Neural cell (in vitro differentiated cells): ENCODE measurements at regions not wholly inside any gene's neighbourhood (a gene's known extent, or its start where the extent isn't known, plus 50 kb on each side); places are given as distances from the start of the nearest gene placed in this dataset.

ENCODE experiments used
- H2AFZ ChIP-seq: fragments of 200-600, 300-800 bp; sonication (generic), shearing (Covaris generic); 2 replicates; pipeline ENCODE4 v1.6.0; 2014; ENCODE audit warnings: low read depth, mild to moderate bottlenecking, antibody characterized with exemption, low read length, moderate library complexity
- H3F3A ChIP-seq: fragments of 200-600 bp; shearing (Covaris generic); 2 replicates; pipeline ENCODE4 v1.6.1; 2016; ENCODE audit warnings: mild to moderate bottlenecking, moderate library complexity, mixed read lengths, antibody characterized with exemption, low read length; ENCODE audit not compliant: insufficient read depth, poor library complexity, severe bottlenecking
- H3K27ac ChIP-seq: fragments of 200-600, 300-800 bp; sonication (generic), shearing (Covaris generic); 2 replicates; pipeline ENCODE4 v1.5.1; 2014; ENCODE audit warnings: mild to moderate bottlenecking, low read length, moderate library complexity
- H3K27me3 ChIP-seq: fragments of 300-800, 200-600 bp; sonication (generic), shearing (Covaris generic); 2 replicates; pipeline ENCODE4 v1.6.0; 2014; ENCODE audit warnings: mild to moderate bottlenecking, low read depth, low read length, moderate library complexity; ENCODE audit not compliant: insufficient read depth
- H3K36me3 ChIP-seq: fragments of 300-800, 200-600 bp; sonication (generic), shearing (Covaris generic); 2 replicates; pipeline ENCODE4 v1.5.1; 2014; ENCODE audit warnings: mild to moderate bottlenecking, antibody characterized with exemption, low read length, moderate library complexity; ENCODE audit not compliant: insufficient read depth
- H3K4me2 ChIP-seq: fragments of 300-800, 200-600 bp; sonication (generic), shearing (Covaris generic); 2 replicates; pipeline ENCODE4 v1.6.0; 2014; ENCODE audit warnings: mild to moderate bottlenecking, low read length
- H3K4me3 ChIP-seq: fragments of 300-800, 200-600 bp; sonication (generic), shearing (Covaris generic); 2 replicates; pipeline ENCODE4 v1.5.1; 2014; ENCODE audit warnings: mild to moderate bottlenecking, low read length, moderate library complexity
- H3K79me2 ChIP-seq: fragments of 200-600 bp; shearing (Covaris generic); replicated peaks from 2 replicates; pipeline ENCODE4 v1.6.0; 2014; ENCODE audit warnings: mild to moderate bottlenecking, low read length, moderate library complexity; ENCODE audit not compliant: insufficient read depth
- H3K9ac ChIP-seq: fragments of 300-800, 200-600 bp; sonication (generic), shearing (Covaris generic); 2 replicates; pipeline ENCODE4 v1.6.1; 2016; ENCODE audit warnings: mild to moderate bottlenecking, low read length, mixed read lengths
- H3K9me2 ChIP-seq: fragments of 200-600 bp; shearing (Covaris generic); 2 replicates; pipeline ENCODE4 v1.6.1; 2016; ENCODE audit warnings: mild to moderate bottlenecking, low read length, mixed read lengths; ENCODE audit not compliant: insufficient read depth
- H3K9me3 ChIP-seq: fragments of 200-600, 300-800 bp; sonication (generic), shearing (Covaris generic); 2 replicates; pipeline ENCODE4 v1.6.1; 2016; ENCODE audit warnings: mild to moderate bottlenecking, mixed run types, low read length, moderate library complexity, mixed read lengths
- H4K20me1 ChIP-seq: fragments of 200-600 bp; shearing (Covaris generic); 2 replicates; pipeline ENCODE4 v1.6.1; 2016; ENCODE audit warnings: mild to moderate bottlenecking, mixed run types; ENCODE audit not compliant: insufficient read depth
- EP300 ChIP-seq: fragments of 450-650 bp; conservative IDR thresholded peaks from 2 replicates; pipeline ENCODE4 v1.6.1; 2014; ENCODE audit warnings: antibody characterized with exemption, mild to moderate bottlenecking, moderate library complexity; ENCODE audit not compliant: poor library complexity, severe bottlenecking
- EZH2 ChIP-seq: fragments of 200-600, 300-800 bp; shearing (Covaris generic), sonication (generic); IDR thresholded peaks from 2 replicates; pipeline ENCODE4 v1.6.1; 2014; ENCODE audit warnings: antibody characterized with exemption, low read length, borderline replicate concordance, mild to moderate bottlenecking; ENCODE audit not compliant: insufficient read depth, poor library complexity, severe bottlenecking
- MXI1 ChIP-seq: fragments of 450-650 bp; conservative IDR thresholded peaks from 2 replicates; pipeline ENCODE4 v1.6.1; 2014; ENCODE audit warnings: antibody characterized with exemption, mild to moderate bottlenecking; ENCODE audit not compliant: poor library complexity, severe bottlenecking
- POLR2AphosphoS5 ChIP-seq: IDR thresholded peaks from 2 replicates; pipeline ENCODE4 v1.6.1; 2012
- RAD21 ChIP-seq: fragments of 450-650 bp; conservative IDR thresholded peaks from 2 replicates; pipeline ENCODE4 v1.6.1; 2014; ENCODE audit warnings: antibody characterized with exemption, mild to moderate bottlenecking, moderate library complexity
- SMC3 ChIP-seq: fragments of 450-650 bp; conservative IDR thresholded peaks from 2 replicates; pipeline ENCODE4 v1.6.1; 2014; ENCODE audit warnings: antibody characterized with exemption, mild to moderate bottlenecking, moderate library complexity; ENCODE audit not compliant: poor library complexity
- TAF1 ChIP-seq: IDR thresholded peaks from 2 replicates; pipeline ENCODE4 v1.6.1; 2012; ENCODE audit warnings: low read depth
- TF ChIP-seq, protein P1 (sequence below): fragments of 450-650 bp; IDR thresholded peaks from 2 replicates; pipeline ENCODE4 v1.5.1; 2014; ENCODE audit warnings: antibody characterized with exemption, mild to moderate bottlenecking, moderate library complexity; ENCODE audit not compliant: poor library complexity, severe bottlenecking
- TF ChIP-seq, protein P2 (sequence below): IDR thresholded peaks from 2 replicates; pipeline ENCODE4 v1.6.1; 2012; ENCODE audit warnings: borderline replicate concordance

GRCh38 chr2:41355794-41356193 lies 692.0 kb upstream of the PKDCC start:
- Histone ChIP-seq H3F3A (no peaks in the 10 kb centered on the region), H2AFZ (no peak overlapping the region), H3K36me3 (no peaks in the 10 kb centered on the region), H3K27me3 (no peaks in the 10 kb centered on the region), H3K9ac (no peak overlapping the region), H3K4me3 (no peak overlapping the region), H3K27ac (no peak overlapping the region), H3K4me2 (no peak overlapping the region), H4K20me1 (no peaks in the 10 kb centered on the region), H3K9me3 (no peaks in the 10 kb centered on the region), H3K9me2 (no peaks in the 10 kb centered on the region), H3K79me2 (no peaks in the 10 kb centered on the region)
- TF ChIP-seq EZH2 (no peak), SMC3 (no peak), MXI1 (no peak), POLR2AphosphoS5 (no peak), RAD21 (no peak), TAF1 (no peak), EP300 (no peak)
- TF ChIP-seq, protein P1, sequence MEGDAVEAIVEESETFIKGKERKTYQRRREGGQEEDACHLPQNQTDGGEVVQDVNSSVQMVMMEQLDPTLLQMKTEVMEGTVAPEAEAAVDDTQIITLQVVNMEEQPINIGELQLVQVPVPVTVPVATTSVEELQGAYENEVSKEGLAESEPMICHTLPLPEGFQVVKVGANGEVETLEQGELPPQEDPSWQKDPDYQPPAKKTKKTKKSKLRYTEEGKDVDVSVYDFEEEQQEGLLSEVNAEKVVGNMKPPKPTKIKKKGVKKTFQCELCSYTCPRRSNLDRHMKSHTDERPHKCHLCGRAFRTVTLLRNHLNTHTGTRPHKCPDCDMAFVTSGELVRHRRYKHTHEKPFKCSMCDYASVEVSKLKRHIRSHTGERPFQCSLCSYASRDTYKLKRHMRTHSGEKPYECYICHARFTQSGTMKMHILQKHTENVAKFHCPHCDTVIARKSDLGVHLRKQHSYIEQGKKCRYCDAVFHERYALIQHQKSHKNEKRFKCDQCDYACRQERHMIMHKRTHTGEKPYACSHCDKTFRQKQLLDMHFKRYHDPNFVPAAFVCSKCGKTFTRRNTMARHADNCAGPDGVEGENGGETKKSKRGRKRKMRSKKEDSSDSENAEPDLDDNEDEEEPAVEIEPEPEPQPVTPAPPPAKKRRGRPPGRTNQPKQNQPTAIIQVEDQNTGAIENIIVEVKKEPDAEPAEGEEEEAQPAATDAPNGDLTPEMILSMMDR = no peak
- TF ChIP-seq, protein P2, sequence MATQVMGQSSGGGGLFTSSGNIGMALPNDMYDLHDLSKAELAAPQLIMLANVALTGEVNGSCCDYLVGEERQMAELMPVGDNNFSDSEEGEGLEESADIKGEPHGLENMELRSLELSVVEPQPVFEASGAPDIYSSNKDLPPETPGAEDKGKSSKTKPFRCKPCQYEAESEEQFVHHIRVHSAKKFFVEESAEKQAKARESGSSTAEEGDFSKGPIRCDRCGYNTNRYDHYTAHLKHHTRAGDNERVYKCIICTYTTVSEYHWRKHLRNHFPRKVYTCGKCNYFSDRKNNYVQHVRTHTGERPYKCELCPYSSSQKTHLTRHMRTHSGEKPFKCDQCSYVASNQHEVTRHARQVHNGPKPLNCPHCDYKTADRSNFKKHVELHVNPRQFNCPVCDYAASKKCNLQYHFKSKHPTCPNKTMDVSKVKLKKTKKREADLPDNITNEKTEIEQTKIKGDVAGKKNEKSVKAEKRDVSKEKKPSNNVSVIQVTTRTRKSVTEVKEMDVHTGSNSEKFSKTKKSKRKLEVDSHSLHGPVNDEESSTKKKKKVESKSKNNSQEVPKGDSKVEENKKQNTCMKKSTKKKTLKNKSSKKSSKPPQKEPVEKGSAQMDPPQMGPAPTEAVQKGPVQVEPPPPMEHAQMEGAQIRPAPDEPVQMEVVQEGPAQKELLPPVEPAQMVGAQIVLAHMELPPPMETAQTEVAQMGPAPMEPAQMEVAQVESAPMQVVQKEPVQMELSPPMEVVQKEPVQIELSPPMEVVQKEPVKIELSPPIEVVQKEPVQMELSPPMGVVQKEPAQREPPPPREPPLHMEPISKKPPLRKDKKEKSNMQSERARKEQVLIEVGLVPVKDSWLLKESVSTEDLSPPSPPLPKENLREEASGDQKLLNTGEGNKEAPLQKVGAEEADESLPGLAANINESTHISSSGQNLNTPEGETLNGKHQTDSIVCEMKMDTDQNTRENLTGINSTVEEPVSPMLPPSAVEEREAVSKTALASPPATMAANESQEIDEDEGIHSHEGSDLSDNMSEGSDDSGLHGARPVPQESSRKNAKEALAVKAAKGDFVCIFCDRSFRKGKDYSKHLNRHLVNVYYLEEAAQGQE = no peak

DNA sequence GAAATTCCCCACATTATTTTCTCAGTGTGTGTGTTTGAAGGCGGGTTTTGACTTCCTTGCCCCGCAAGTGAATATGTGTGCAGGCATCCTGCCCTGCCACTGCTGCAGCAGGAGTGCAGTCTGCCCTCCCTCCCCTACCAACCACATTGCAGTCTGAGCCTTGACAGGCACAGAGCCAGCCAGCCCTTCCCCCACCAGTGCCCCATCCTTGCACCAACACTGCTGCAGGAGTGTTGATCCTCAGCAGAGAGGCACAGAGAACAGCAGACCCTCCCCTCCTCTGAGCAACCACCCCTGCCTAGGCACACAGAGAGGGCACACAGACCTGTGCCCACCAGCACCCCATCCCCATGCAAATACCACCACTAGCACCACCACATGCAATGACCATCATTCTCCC lies 683.0 kb upstream of the PKDCC start:
- no peak overlapping the region for H2AFZ ChIP-seq
- H3K9ac ChIP-seq = no peak overlapping the region
- H3K79me2 ChIP-seq = no peaks in the 10 kb centered on the region
- H3K27ac ChIP-seq = no peak overlapping the region
- no peak overlapping the region for H3K4me3 ChIP-seq
- H3F3A ChIP-seq = no peaks in the 10 kb centered on the region
- no peaks in the 10 kb centered on the region for H3K9me2 ChIP-seq
- TF ChIP-seq TAF1 (no peak), EZH2 (no peak), SMC3 (no peak)
- H3K36me3 ChIP-seq = no peaks in the 10 kb centered on the region
- no peaks in the 10 kb centered on the region for H3K27me3 ChIP-seq
- H3K9me3 ChIP-seq = no peaks in the 10 kb centered on the region
- no peak overlapping the region for H3K4me2 ChIP-seq
- no peaks in the 10 kb centered on the region for H4K20me1 ChIP-seq

DNA sequence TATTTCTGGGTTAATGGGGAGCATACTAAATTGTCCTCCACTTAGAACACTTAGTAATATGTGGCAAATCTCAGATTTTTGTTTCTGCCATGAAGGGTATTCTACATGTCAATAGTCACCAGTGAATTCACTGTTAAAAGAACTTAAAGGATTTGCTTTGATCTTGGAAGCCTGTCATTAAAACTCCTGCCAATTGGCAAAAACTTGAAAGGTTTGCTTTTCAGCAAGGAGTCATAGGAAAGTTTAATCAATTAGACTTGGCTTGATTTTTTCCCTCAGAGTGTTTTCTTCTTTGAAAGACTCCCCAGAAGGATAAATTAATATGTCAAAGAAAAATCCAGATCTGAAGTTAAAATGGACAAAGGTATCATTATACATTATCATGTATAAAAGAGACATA lies 671.9 kb upstream of the PKDCC start:
- H2AFZ ChIP-seq = no peak overlapping the region
- H3K9me3 ChIP-seq = no peaks in the 10 kb centered on the region
- H3K27me3 ChIP-seq = no peaks in the 10 kb centered on the region
- H3K79me2 ChIP-seq = no peaks in the 10 kb centered on the region
- no peak overlapping the region for H3K4me2 ChIP-seq
- H3K9me2 ChIP-seq = no peaks in the 10 kb centered on the region
- no peaks in the 10 kb centered on the region for H3K36me3 ChIP-seq
- no peak overlapping the region for H3K9ac ChIP-seq
- TF ChIP-seq, protein P2 = no peak
- H3F3A ChIP-seq = no peaks in the 10 kb centered on the region
- H3K27ac ChIP-seq = no peak overlapping the region
- no peaks in the 10 kb centered on the region for H4K20me1 ChIP-seq
- no peak overlapping the region for H3K4me3 ChIP-seq
